ENCODE measurements at regions not wholly inside any gene's neighbourhood (a gene's known extent, or its start where the extent isn't known, plus 50 kb on each side); places are given as distances from the start of the nearest gene placed in this dataset.

- H3K9me3 Mint-ChIP-seq (ENCODE audit: insufficient read depth) = no peaks in the 10 kb centered on the region
- TF ChIP-seq CTCF (IDR thresholded peaks at IDR 0.05) (no peak), EZH2 (IDR thresholded peaks at IDR 0.05; ENCODE audit: borderline replicate concordance, insufficient read depth, low read depth, low read length, poor library complexity, severe bottlenecking) (no peak)
- H3K4me3 Mint-ChIP-seq = no peak overlapping the region
- Histone ChIP-seq H3K27ac (ENCODE audit: low read length in 2 of 2) (no peak overlapping the region), H2AFZ (ENCODE audit: insufficient read depth, low read depth, low read length, poor library complexity, severe bottlenecking) (no peak overlapping the region), H3K4me3 (ENCODE audit: control extremely low read depth in 1 of 5, extremely low read depth in 1 of 5, insufficient read depth in 1 of 5, low read depth in 2 of 5, low read length in 4 of 5) (no peak overlapping the region), H3K4me2 (replicated peaks; ENCODE audit: low read depth, low read length, poor library complexity, severe bottlenecking) (no peak overlapping the region), H3K9ac (ENCODE audit: low read length) (no peak overlapping the region), H3K4me1 (ENCODE audit: control insufficient read depth in 2 of 2, insufficient read depth in 2 of 2, low read length in 2 of 2) (no peaks in the 10 kb centered on the region), H3K79me2 (ENCODE audit: control insufficient read depth, insufficient read depth, low read length) (no peaks in the 10 kb centered on the region), H3K9me3 (ENCODE audit: control extremely low read depth in 1 of 3, control insufficient read depth in 2 of 3, insufficient read depth in 1 of 3, low read length in 2 of 3) (peaks cover 0 to 15% (median 1%) of the 10 kb centered on the region in 3 donors), H3K36me3 (replicated peaks in 1 of 2; ENCODE audit: control extremely low read depth in 1 of 2, control insufficient read depth in 1 of 2, extremely low read depth in 1 of 2, insufficient read depth in 2 of 2, low read length in 1 of 2) (no peaks in the 10 kb centered on the region), H3K27me3 (replicated peaks in 1 of 4; ENCODE audit: control extremely low read depth in 1 of 4, control insufficient read depth in 3 of 4, insufficient read depth in 4 of 4, low read length in 3 of 4) (no peaks in the 10 kb centered on the region), H4K20me1 (ENCODE audit: control insufficient read depth, insufficient read depth, low read length, poor library complexity, severe bottlenecking) (no peaks in the 10 kb centered on the region)
- intact Hi-C loops (cut with micrococcal nuclease) = no loop called here
- ChIA-PET POLR2A (no interaction called here), CTCF (no interaction called here)
- no peaks in the 10 kb centered on the region for H3K27me3 Mint-ChIP-seq
- no peaks in the 10 kb centered on the region for H3K4me1 Mint-ChIP-seq
- ATAC-seq (ENCODE audit: low read depth) (no peak), DNase-seq (no peak)
- no peak overlapping the region for H3K27ac Mint-ChIP-seq
Observed at GRCh38 chr13:85427416-85427815, 371.8 kb downstream of the SLITRK6 start.

- H3K36me3 ChIP-seq (replicated peaks in 1 of 2; ENCODE audit: control extremely low read depth in 1 of 2, control insufficient read depth in 1 of 2, extremely low read depth in 1 of 2, insufficient read depth in 2 of 2, low read length in 1 of 2) = no peaks in the 10 kb centered on the region
- no peak overlapping the region for H3K4me3 Mint-ChIP-seq
- CTCF ChIA-PET = no interaction called here
- no peak overlapping the region for H3K9ac ChIP-seq (ENCODE audit: low read length)
- H3K27me3 Mint-ChIP-seq = no peaks in the 10 kb centered on the region
- H3K27ac ChIP-seq (ENCODE audit: low read length in 2 of 2) = no peak overlapping the region
- H4K20me1 ChIP-seq (ENCODE audit: control insufficient read depth, insufficient read depth, low read length, poor library complexity, severe bottlenecking) = no peaks in the 10 kb centered on the region
- no peaks in the 10 kb centered on the region for H3K9me3 ChIP-seq (ENCODE audit: control extremely low read depth in 1 of 3, control insufficient read depth in 2 of 3, insufficient read depth in 1 of 3, low read length in 2 of 3)
- H3K4me1 Mint-ChIP-seq = no peaks in the 10 kb centered on the region
- no peak for TF ChIP-seq EZH2 (IDR thresholded peaks at IDR 0.05; ENCODE audit: borderline replicate concordance, insufficient read depth, low read depth, low read length, poor library complexity, severe bottlenecking)
- TF ChIP-seq CTCF (IDR thresholded peaks at IDR 0.05) = no peak
- H3K4me2 ChIP-seq (replicated peaks; ENCODE audit: low read depth, low read length, poor library complexity, severe bottlenecking) = no peak overlapping the region
- POLR2A ChIA-PET = no interaction called here
- no peak for ATAC-seq (ENCODE audit: low read depth)
- 100% methylated on average over 1 of the region's 2 CpGs for WGBS (ENCODE audit: insufficient coverage)
- H3K27me3 ChIP-seq (replicated peaks in 1 of 4; ENCODE audit: control extremely low read depth in 1 of 4, control insufficient read depth in 3 of 4, insufficient read depth in 4 of 4, low read length in 3 of 4) = no peaks in the 10 kb centered on the region
- H3K9me3 Mint-ChIP-seq (ENCODE audit: insufficient read depth) = peaks cover 4% of the 10 kb centered on the region
- H3K79me2 ChIP-seq (ENCODE audit: control insufficient read depth, insufficient read depth, low read length) = no peaks in the 10 kb centered on the region
- intact Hi-C loops (cut with micrococcal nuclease) = no loop called here
- DNase-seq = no peak
- no peak overlapping the region for H3K4me3 ChIP-seq (ENCODE audit: control extremely low read depth in 1 of 5, extremely low read depth in 1 of 5, insufficient read depth in 1 of 5, low read depth in 2 of 5, low read length in 4 of 5)
- no peaks in the 10 kb centered on the region for H3K4me1 ChIP-seq (ENCODE audit: control insufficient read depth in 2 of 2, insufficient read depth in 2 of 2, low read length in 2 of 2)
- no peak overlapping the region for H2AFZ ChIP-seq (ENCODE audit: insufficient read depth, low read depth, low read length, poor library complexity, severe bottlenecking)
- H3K27ac Mint-ChIP-seq = no peak overlapping the region
Observed at GRCh38 chr13:85420136-85420535, 379.1 kb downstream of the SLITRK6 start.

Data from B cell (primary cell).